ENCODE measurements at regions not wholly inside any gene's neighbourhood (a gene's known extent, or its start where the extent isn't known, plus 50 kb on each side); places are given as distances from the start of the nearest gene placed in this dataset.

- no peak for DNase-seq (ENCODE audit: low read depth in 1 of 2, low spot score in 2 of 2)
These were observed 50.5 kb upstream of the COL25A1 start for GRCh38 chr4:109352941-109353340.

More at GRCh38 chr4:109352941-109353340, 50.5 kb upstream of the COL25A1 start:
- no peak overlapping the region for H2AFZ ChIP-seq (ENCODE audit: low read length)
- TF ChIP-seq KDM5A (IDR thresholded peaks at IDR 0.05; ENCODE audit: low read length) (no peak), JUND (IDR thresholded peaks at IDR 0.05; ENCODE audit: low read length) (no peak), MAFK (IDR thresholded peaks at IDR 0.05; ENCODE audit: low read depth, low read length) (no peak), BACH1 (IDR thresholded peaks at IDR 0.05; ENCODE audit: low read length) (no peak), NANOG (IDR thresholded peaks at IDR 0.05; ENCODE audit: insufficient read depth, low read depth, low read length, poor library complexity, severe bottlenecking) (no peak), SP4 (IDR thresholded peaks at IDR 0.05; ENCODE audit: low read length) (no peak), PHF8 (conservative IDR thresholded peaks at IDR 0.05; ENCODE audit: low read depth, low read length) (no peak), TAF7 (optimal IDR thresholded peaks at IDR 0.05; ENCODE audit: borderline replicate concordance, low read depth, low read length) (no peak), ZNF274 (IDR thresholded peaks at IDR 0.05; ENCODE audit: borderline replicate concordance, extremely low read depth, low read length) (no peak), CTBP2 (IDR thresholded peaks at IDR 0.05; ENCODE audit: borderline replicate concordance, insufficient read depth, insufficient read length, low read length) (no peak), CBX8 (IDR thresholded peaks at IDR 0.05; ENCODE audit: borderline replicate concordance, low read depth, low read length) (no peak), HDAC2 (IDR thresholded peaks at IDR 0.05; ENCODE audit: borderline replicate concordance in 1 of 2, low read depth in 2 of 2, low read length in 2 of 2) (no peak), KDM1A (IDR thresholded peaks at IDR 0.05; ENCODE audit: borderline replicate concordance, low read length) (no peak), TEAD4 (IDR thresholded peaks at IDR 0.05; ENCODE audit: low read depth, low read length) (no peak)
- H4K91ac ChIP-seq (replicated peaks; ENCODE audit: insufficient read length, low read length) = no peak overlapping the region
- no peaks in the 10 kb centered on the region for H3K9me3 ChIP-seq (ENCODE audit: insufficient read depth in 2 of 2, low read depth in 1 of 2, low read length in 1 of 2)
- no peak overlapping the region for H2BK120ac ChIP-seq (replicated peaks; ENCODE audit: low read depth, low read length)
- no peak overlapping the region for H2BK12ac ChIP-seq (ENCODE audit: low read depth, low read length)
- no peak overlapping the region for H2BK15ac ChIP-seq (ENCODE audit: low read length)
- no peaks in the 10 kb centered on the region for H3K79me2 ChIP-seq (ENCODE audit: control insufficient read depth in 1 of 2, insufficient read depth in 2 of 2, low read length in 2 of 2)
- no peak overlapping the region for H3K23ac ChIP-seq (ENCODE audit: insufficient read length)
- ChIA-PET CTCF (ENCODE audit: partially characterized antibody) (interaction anchor here (0.7 kb wide), 1 partner anchor 18 kb away, joined by 3 read pairs; no protein-coding TSS in a partner anchor), POLR2A (ENCODE audit: partially characterized antibody) (no interaction called here)
- H3K56ac ChIP-seq (replicated peaks; ENCODE audit: insufficient read length, low read depth, low read length) = no peak overlapping the region
- no peaks in the 10 kb centered on the region for H3K4me1 ChIP-seq (replicated peaks in 1 of 4; ENCODE audit: control insufficient read depth in 3 of 4, insufficient read depth in 4 of 4, low read length in 3 of 4)
- H4K5ac ChIP-seq (ENCODE audit: insufficient read length, low read depth, low read length) = no peak overlapping the region
- no peaks in the 10 kb centered on the region; the same call in 1 of the 2 replicates for H3K23me2 ChIP-seq (ENCODE audit: low read depth, low read length)
- no peak for FAIRE-seq
- H2BK20ac ChIP-seq (ENCODE audit: low read length) = no peak overlapping the region
- no peak overlapping the region for H3K4me2 ChIP-seq (ENCODE audit: insufficient read depth in 1 of 2, low read depth in 2 of 2, low read length in 2 of 2)
- no peak overlapping the region for H3K14ac ChIP-seq (ENCODE audit: insufficient read length)
- no peak overlapping the region for H3K27ac ChIP-seq (ENCODE audit: low read depth, low read length)
- no peaks in the 10 kb centered on the region for H3K79me1 ChIP-seq (ENCODE audit: low read depth, low read length)
- H4K20me1 ChIP-seq (replicated peaks in 1 of 2; ENCODE audit: control insufficient read depth in 1 of 2, insufficient read depth in 2 of 2, low read length in 2 of 2) = no peaks in the 10 kb centered on the region
- H3K9ac ChIP-seq (replicated peaks in 1 of 4; ENCODE audit: extremely low read depth in 1 of 4, low read depth in 3 of 4, low read length in 3 of 4) = no peak overlapping the region
- no peaks in the 10 kb centered on the region for H3K27me3 ChIP-seq (replicated peaks in 1 of 4; ENCODE audit: control insufficient read depth in 3 of 4, extremely low read depth in 1 of 4, insufficient read depth in 3 of 4, low read length in 3 of 4)
- no peaks in the 10 kb centered on the region for H3K36me3 ChIP-seq (ENCODE audit: control insufficient read depth in 2 of 4, insufficient read depth in 4 of 4, low read length in 3 of 4)
- no peak overlapping the region for H2BK5ac ChIP-seq (ENCODE audit: low read depth, low read length)
- H2AK5ac ChIP-seq (ENCODE audit: low read depth, low read length) = no peak overlapping the region
- H3K4me3 ChIP-seq (ENCODE audit: extremely low read depth in 1 of 4, insufficient read depth in 2 of 4, low read depth in 3 of 4, low read length in 4 of 4) = no peak overlapping the region
- 88% methylated on average over 2 of the region's 2 CpGs; no CpG with 5 or more reads in 1 of the 2 experiments for WGBS, 2 experiments (ENCODE audit: extremely low coverage in 1 of 2, insufficient coverage in 1 of 2, insufficient read length in 1 of 2, insufficient replicate concordance in 2 of 2, low coverage in 1 of 2, low lambda C conversion rate in 2 of 2, missing lambda C conversion rate in 1 of 2)
- H3K18ac ChIP-seq (ENCODE audit: extremely low read depth, low read length) = no peak overlapping the region
- H3K4ac ChIP-seq (replicated peaks; ENCODE audit: insufficient read length, low read depth, low read length) = no peak overlapping the region
- no peak overlapping the region for H4K8ac ChIP-seq (ENCODE audit: extremely low read depth, insufficient read depth, low read length)
